Karpas-422 (cell line): ENCODE measurements at regions not wholly inside any gene's neighbourhood (a gene's known extent, or its start where the extent isn't known, plus 50 kb on each side); places are given as distances from the start of the nearest gene placed in this dataset.
"Not testable (repeated sequence)": the region's sequence is repeated elsewhere in the genome, so short reads cannot be mapped to it uniquely, and the experiment has no call there.

Experiments
- DNase-seq: peaks from one replicate; pipeline ENCODE4 v3.0.0-alpha.2; 2015
- H2AFZ ChIP-seq: fragments of 200-600 bp; sonication (generic); 2 replicates; pipeline ENCODE4 v1.6.1; 2014; ENCODE audit warnings: antibody characterized with exemption, low read length, mixed read lengths
- H3K27ac ChIP-seq: fragments of 200-600 bp; sonication (generic); 2 replicates; pipeline ENCODE4 v1.5.1; 2014; ENCODE audit warnings: mild to moderate bottlenecking, low read length, moderate library complexity
- H3K27me3 ChIP-seq: fragments of 200-600 bp; sonication (generic); 2 replicates; pipeline ENCODE4 v1.6.1; 2014; ENCODE audit warnings: low read length, mixed read lengths
- H3K36me3 ChIP-seq: fragments of 200-600 bp; sonication (generic); 2 replicates; pipeline ENCODE4 v1.6.1; 2014; ENCODE audit warnings: low read length, mixed read lengths; ENCODE audit not compliant: insufficient read depth
- H3K4me1 ChIP-seq: fragments of 200-600 bp; sonication (generic); 2 replicates; pipeline ENCODE4 v1.6.1; 2014; ENCODE audit warnings: mild to moderate bottlenecking, low read length, mixed read lengths
- H3K4me2 ChIP-seq: fragments of 200-600 bp; sonication (generic); 2 replicates; pipeline ENCODE4 v1.6.1; 2014; ENCODE audit warnings: low read length, low read depth, mild to moderate bottlenecking; ENCODE audit not compliant: poor library complexity, severe bottlenecking
- H3K4me3 ChIP-seq: fragments of 200-600 bp; sonication (generic); 2 replicates; pipeline ENCODE4 v1.5.1; 2014; ENCODE audit warnings: mild to moderate bottlenecking, antibody characterized with exemption, low read length, mixed read lengths
- H3K79me2 ChIP-seq: fragments of 200-600 bp; sonication (generic); 2 replicates; pipeline ENCODE4 v1.6.1; 2014; ENCODE audit warnings: mild to moderate bottlenecking, low read length, mixed read lengths
- H3K9ac ChIP-seq: fragments of 200-600 bp; sonication (generic); 2 replicates; pipeline ENCODE4 v1.6.0; 2014; ENCODE audit warnings: low read length
- H3K9me2 ChIP-seq: fragments of 200-600 bp; sonication (generic), shearing (Covaris generic); replicated peaks from 2 replicates; pipeline ENCODE4 v1.6.0; 2014; ENCODE audit warnings: mild to moderate bottlenecking, low read length, moderate library complexity; ENCODE audit not compliant: insufficient read depth
- H3K9me3 ChIP-seq: fragments of 300-700, 200-600 bp; sonication (generic); 2 replicates; pipeline ENCODE4 v1.6.1; 2014; ENCODE audit warnings: low read length, mixed read lengths
- H4K20me1 ChIP-seq: fragments of 200-600 bp; sonication (generic); 2 replicates; pipeline ENCODE4 v1.6.1; 2014; ENCODE audit warnings: mild to moderate bottlenecking, antibody characterized with exemption, low read length, low read depth; ENCODE audit not compliant: insufficient read depth

GRCh38 chr3:18090377-18090776 is 334.8 kb downstream of the SATB1 start:
- no peak overlapping the region for H3K4me3 ChIP-seq

GRCh38 chr3:18087988-18088387 is 337.2 kb downstream of the SATB1 start:
- Histone ChIP-seq H3K4me1 (no peaks in the 10 kb centered on the region), H3K9ac (no peak overlapping the region), H3K27me3 (no peaks in the 10 kb centered on the region), H3K4me3 (no peak overlapping the region), H3K36me3 (no peaks in the 10 kb centered on the region), H3K9me2 (no peaks in the 10 kb centered on the region), H3K9me3 (no peaks in the 10 kb centered on the region), H2AFZ (no peak overlapping the region), H3K27ac (no peak overlapping the region), H3K79me2 (no peaks in the 10 kb centered on the region), H3K4me2 (no peak overlapping the region), H4K20me1 (no peaks in the 10 kb centered on the region)
- DNase-seq = no peak

More at GRCh38 chr3:18090377-18090776, 334.8 kb downstream of the SATB1 start:
- Histone ChIP-seq H4K20me1 (no peaks in the 10 kb centered on the region), H3K27ac (no peak overlapping the region), H3K27me3 (no peaks in the 10 kb centered on the region), H3K36me3 (no peaks in the 10 kb centered on the region), H3K4me1 (no peaks in the 10 kb centered on the region), H3K4me2 (no peak overlapping the region), H3K79me2 (no peaks in the 10 kb centered on the region), H3K9me3 (no peaks in the 10 kb centered on the region), H3K9ac (no peak overlapping the region), H3K9me2 (no peaks in the 10 kb centered on the region), H2AFZ (no peak overlapping the region)
- DNase-seq = no peak

DNA sequence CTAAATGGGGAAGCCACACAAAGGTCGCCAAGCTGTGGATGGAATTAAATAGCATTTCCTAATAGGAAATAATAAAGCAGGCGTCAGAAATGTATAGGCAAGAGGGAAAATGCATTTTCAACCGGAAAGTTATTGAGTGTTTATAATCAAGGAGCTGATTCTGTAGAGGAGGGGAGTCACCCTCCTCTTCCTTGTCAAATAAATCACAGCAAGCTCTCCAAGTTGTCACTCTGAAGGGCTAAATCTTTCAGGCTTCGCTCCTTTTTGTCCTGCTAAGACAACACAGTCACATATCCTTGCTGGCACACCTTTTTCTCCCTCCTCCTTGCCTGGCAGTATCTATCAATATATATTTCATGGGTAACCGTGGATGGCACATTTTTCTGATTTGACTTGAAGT is 338.4 kb downstream of the SATB1 start:
- H3K9ac ChIP-seq = no peak overlapping the region
- H3K36me3 ChIP-seq = no peaks in the 10 kb centered on the region
- H3K9me2 ChIP-seq = no peaks in the 10 kb centered on the region
- H3K79me2 ChIP-seq = no peaks in the 10 kb centered on the region
- H3K27me3 ChIP-seq = no peaks in the 10 kb centered on the region
- peak; percentile 16 for DNase-seq
- no peaks in the 10 kb centered on the region for H4K20me1 ChIP-seq
- H3K4me1 ChIP-seq = no peaks in the 10 kb centered on the region
- no peak overlapping the region for H2AFZ ChIP-seq
- H3K4me3 ChIP-seq = no peak overlapping the region
- H3K9me3 ChIP-seq = no peaks in the 10 kb centered on the region
- H3K27ac ChIP-seq = no peak overlapping the region
- no peak overlapping the region for H3K4me2 ChIP-seq

- no peaks in the 10 kb centered on the region for H4K20me1 ChIP-seq
- H3K9me3 ChIP-seq = no peaks in the 10 kb centered on the region
- no peak overlapping the region for H3K27ac ChIP-seq
- no peaks in the 10 kb centered on the region for H3K79me2 ChIP-seq
- no peak overlapping the region for H2AFZ ChIP-seq
- H3K4me3 ChIP-seq = no peak overlapping the region
- H3K9ac ChIP-seq = no peak overlapping the region
- H3K4me2 ChIP-seq = no peak overlapping the region
- no peaks in the 10 kb centered on the region for H3K36me3 ChIP-seq
- peak; percentile 21 for DNase-seq
- H3K9me2 ChIP-seq = no peaks in the 10 kb centered on the region
- H3K27me3 ChIP-seq = no peaks in the 10 kb centered on the region
- H3K4me1 ChIP-seq = no peaks in the 10 kb centered on the region
These were observed 339.1 kb downstream of the SATB1 start for GRCh38 chr3:18086078-18086477.

- Histone ChIP-seq H3K27me3 (no peaks in the 10 kb centered on the region), H3K4me2 (no peak overlapping the region), H3K9me2 (no peaks in the 10 kb centered on the region), H3K36me3 (no peaks in the 10 kb centered on the region), H4K20me1 (no peaks in the 10 kb centered on the region), H3K79me2 (no peaks in the 10 kb centered on the region), H3K4me1 (no peaks in the 10 kb centered on the region), H3K27ac (no peak overlapping the region), H3K9ac (no peak overlapping the region), H3K4me3 (no peak overlapping the region), H3K9me3 (no peaks in the 10 kb centered on the region), H2AFZ (no peak overlapping the region)
- DNase-seq = no peak
These were observed 339.7 kb downstream of the SATB1 start for GRCh38 chr3:18085429-18085828.

- not testable (repeated sequence) for H3K4me3 ChIP-seq, H3K27me3 ChIP-seq, H3K79me2 ChIP-seq, H3K9ac ChIP-seq, H3K27ac ChIP-seq, H3K4me1 ChIP-seq, H3K9me2 ChIP-seq, H2AFZ ChIP-seq, H4K20me1 ChIP-seq, H3K4me2 ChIP-seq, H3K36me3 ChIP-seq, H3K9me3 ChIP-seq, DNase-seq
These were observed 340.8 kb upstream of the TBC1D5 start for GRCh38 chr3:18083273-18083590.

DNA sequence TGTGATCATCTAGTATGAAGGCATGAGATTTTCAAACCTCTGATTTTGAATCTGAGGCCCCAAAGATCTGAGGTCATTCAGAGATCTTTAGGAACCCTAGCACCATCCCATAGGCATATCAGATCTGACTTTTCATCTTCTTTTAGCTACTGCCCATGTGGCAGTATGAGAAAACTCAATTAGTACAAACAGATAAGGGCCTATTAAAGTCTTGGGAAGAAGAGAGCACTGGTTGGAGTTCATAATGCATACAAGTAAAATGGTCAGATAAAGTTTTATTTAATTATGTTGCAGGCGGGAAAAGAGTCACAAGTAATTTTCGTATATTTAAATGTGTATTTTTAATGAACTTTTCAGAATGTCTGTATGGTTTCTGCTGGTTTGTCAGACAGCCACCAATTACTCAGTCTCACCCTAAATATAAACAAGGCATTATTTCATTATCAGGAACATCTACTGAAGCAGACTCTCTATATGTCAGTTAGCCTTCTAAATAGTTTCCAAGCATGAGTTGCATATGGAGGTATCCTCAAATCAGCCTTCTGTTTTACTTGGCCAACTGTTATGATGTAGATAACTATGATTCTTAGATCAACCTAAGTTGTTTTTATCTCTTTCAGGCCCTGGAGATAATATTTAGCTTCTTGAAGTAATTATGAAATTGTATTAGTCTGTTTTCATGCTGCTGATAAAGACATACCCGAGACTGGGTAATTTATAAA is 340.3 kb upstream of the TBC1D5 start:
- Histone ChIP-seq H3K4me1 (no peaks in the 10 kb centered on the region), H3K9me2 (no peaks in the 10 kb centered on the region), H2AFZ (no peak overlapping the region), H4K20me1 (no peaks in the 10 kb centered on the region), H3K27ac (no peak overlapping the region), H3K36me3 (no peaks in the 10 kb centered on the region), H3K27me3 (no peaks in the 10 kb centered on the region), H3K9me3 (no peaks in the 10 kb centered on the region), H3K79me2 (no peaks in the 10 kb centered on the region), H3K9ac (no peak overlapping the region), H3K4me3 (no peak overlapping the region), H3K4me2 (no peak overlapping the region)
- DNase-seq = peak; percentile 17

GRCh38 chr3:18080198-18080689 is 337.8 kb upstream of the TBC1D5 start:
- H3K9me2 ChIP-seq = no peaks in the 10 kb centered on the region
- no peak overlapping the region for H3K4me2 ChIP-seq
- H3K27me3 ChIP-seq = no peaks in the 10 kb centered on the region
- DNase-seq = no peak
- H3K27ac ChIP-seq = no peak overlapping the region
- no peak overlapping the region for H3K9ac ChIP-seq
- no peak overlapping the region for H2AFZ ChIP-seq
- no peaks in the 10 kb centered on the region for H3K9me3 ChIP-seq
- H4K20me1 ChIP-seq = no peaks in the 10 kb centered on the region
- no peaks in the 10 kb centered on the region for H3K79me2 ChIP-seq
- no peaks in the 10 kb centered on the region for H3K4me1 ChIP-seq
- H3K4me3 ChIP-seq = no peak overlapping the region
- no peaks in the 10 kb centered on the region for H3K36me3 ChIP-seq
